ENCODE measurements at regions not wholly inside any gene's neighbourhood (a gene's known extent, or its start where the extent isn't known, plus 50 kb on each side); places are given as distances from the start of the nearest gene placed in this dataset.

GRCh38 chrX:25198253-25198652 is 182.5 kb upstream of the ARX start:
- TF ChIP-seq KDM1A (IDR thresholded peaks at IDR 0.05; ENCODE audit: borderline replicate concordance) (no peak), ELK1 (IDR thresholded peaks at IDR 0.05; ENCODE audit: low read depth, low read length) (no peak), ZNF274 (IDR thresholded peaks at IDR 0.05; ENCODE audit: insufficient read depth, insufficient read length) (no peak), EP300 (IDR thresholded peaks at IDR 0.05; ENCODE audit: borderline replicate concordance in 1 of 2, control insufficient read depth in 1 of 2, low read depth in 2 of 2, low read length in 2 of 2) (no peak), CTCF (IDR thresholded peaks at IDR 0.05 in 2 of 3, conservative IDR thresholded peaks at IDR 0.05 in 1 of 3; ENCODE audit: control insufficient read depth in 2 of 3, extremely low read depth in 1 of 3, insufficient read depth in 1 of 3, low read depth in 3 of 3, low read length in 3 of 3) (no peak), FOS (IDR thresholded peaks at IDR 0.05; ENCODE audit: borderline replicate concordance, extremely low read depth, insufficient read length) (no peak), EZH2 (IDR thresholded peaks at IDR 0.05; ENCODE audit: borderline replicate concordance, control insufficient read depth, low read depth, low read length) (no peak), NR2F1 (conservative IDR thresholded peaks at IDR 0.05) (no peak)
